GM23338 (cell line): ENCODE measurements at regions not wholly inside any gene's neighbourhood (a gene's known extent, or its start where the extent isn't known, plus 50 kb on each side); places are given as distances from the start of the nearest gene placed in this dataset.

Experiments
- ATAC-seq: fragments of 200-7000 bp; cut with Tn5 transposase; 3 replicates; pipeline ENCODE4 v1.9.1; 2020
- DNase-seq: peaks from one replicate; pipeline ENCODE4 v3.0.0-alpha.2; 2015; ENCODE audit warnings: low spot score
- H2AFZ ChIP-seq: fragments of 200-600 bp; sonication (generic); 2 replicates; pipeline ENCODE4 v1.8.0; 2016; ENCODE audit warnings: antibody characterized with exemption, mild to moderate bottlenecking, moderate library complexity
- H3F3A ChIP-seq: fragments of 200-600 bp; sonication (generic); replicated peaks from 2 replicates; pipeline ENCODE4 v1.8.0; 2017; ENCODE audit warnings: antibody characterized with exemption, mixed run types, low read depth
- H3K27ac ChIP-seq: fragments of 200-600 bp; sonication (generic); 2 replicates; pipeline ENCODE4 v1.6.1; 2016; ENCODE audit warnings: low read depth
- H3K27me3 ChIP-seq: fragments of 200-600 bp; sonication (generic); 2 replicates; pipeline ENCODE4 v1.8.0; 2016; ENCODE audit warnings: mild to moderate bottlenecking, mixed run types, moderate library complexity; ENCODE audit not compliant: insufficient read depth
- H3K36me3 ChIP-seq: fragments of 200-600 bp; sonication (generic); 2 replicates; pipeline ENCODE4 v1.8.0; 2016; ENCODE audit warnings: mild to moderate bottlenecking; ENCODE audit not compliant: insufficient read depth
- H3K4me1 ChIP-seq: fragments of 200-600 bp; sonication (generic); 2 replicates; pipeline ENCODE4 v1.8.0; 2016; ENCODE audit warnings: mild to moderate bottlenecking, moderate library complexity; ENCODE audit not compliant: insufficient read depth
- H3K4me2 ChIP-seq: fragments of 200-600 bp; sonication (generic); 2 replicates; pipeline ENCODE4 v1.7.1; 2017; ENCODE audit warnings: mixed run types
- H3K4me3 ChIP-seq: fragments of 200-600 bp; sonication (generic); 2 replicates; pipeline ENCODE4 v1.6.1; 2016; ENCODE audit warnings: mixed run types
- H3K79me2 ChIP-seq: fragments of 200-600 bp; sonication (generic); replicated peaks from 2 replicates; pipeline ENCODE4 v1.8.0; 2017; ENCODE audit warnings: mild to moderate bottlenecking; ENCODE audit not compliant: insufficient read depth
- H3K9me2 ChIP-seq: fragments of 200-600 bp; sonication (generic); 2 replicates; pipeline ENCODE4 v1.8.0; 2017; ENCODE audit not compliant: insufficient read depth
- H4K20me1 ChIP-seq: fragments of 200-600 bp; sonication (generic); replicated peaks from 2 replicates; pipeline ENCODE4 v1.8.0; 2017; ENCODE audit warnings: mild to moderate bottlenecking; ENCODE audit not compliant: insufficient read depth
- H3K27ac Mint-ChIP-seq: 2 replicates; pipeline ENCODE4 v1.8.0; 2020; ENCODE audit warnings: inconsistent platforms, mild to moderate bottlenecking, moderate library complexity, mixed read lengths
- H3K27me3 Mint-ChIP-seq: 3 replicates; pipeline ENCODE4 v1.8.0; 2022; ENCODE audit warnings: low read depth, mild to moderate bottlenecking, moderate library complexity, mixed read lengths, inconsistent platforms; ENCODE audit not compliant: insufficient read depth, poor library complexity
- H3K36me3 Mint-ChIP-seq: 3 replicates; pipeline ENCODE4 v1.8.0; 2021; ENCODE audit warnings: low read depth, mild to moderate bottlenecking, inconsistent platforms, moderate library complexity, mixed read lengths
- H3K4me1 Mint-ChIP-seq: 3 replicates; pipeline ENCODE4 v1.8.0; 2020; ENCODE audit warnings: mild to moderate bottlenecking, inconsistent platforms, mixed read lengths
- H3K4me3 Mint-ChIP-seq: 3 replicates; pipeline ENCODE4 v1.8.0; 2021; ENCODE audit warnings: moderate library complexity, mild to moderate bottlenecking, inconsistent platforms, mixed read lengths
- H3K9me3 Mint-ChIP-seq: 3 replicates; pipeline ENCODE4 v1.8.0; 2020; ENCODE audit warnings: moderate library complexity, mild to moderate bottlenecking, inconsistent platforms, mixed read lengths
- CREB1 ChIP-seq: fragments of 250-450 bp; sonication (Bioruptor Pico); IDR thresholded peaks from 2 replicates; pipeline ENCODE4 v1.5.0; 2020; ENCODE audit warnings: low read depth, mild to moderate bottlenecking, moderate library complexity
- EZH2 ChIP-seq: fragments of 200-600 bp; sonication (generic); IDR thresholded peaks from one replicate; pipeline ENCODE4 v1.8.0; 2017; ENCODE audit warnings: antibody characterized with exemption, mild to moderate bottlenecking, low read depth; ENCODE audit not compliant: unreplicated experiment
- EZH2phosphoT487 ChIP-seq: fragments of 200-600 bp; sonication (generic); IDR thresholded peaks from one replicate; pipeline ENCODE4 v1.8.1; 2018; ENCODE audit warnings: antibody characterized with exemption; ENCODE audit not compliant: unreplicated experiment
- JUNB ChIP-seq: IDR thresholded peaks from one replicate; pipeline ENCODE4 v1.6.1; 2016; ENCODE audit warnings: antibody characterized with exemption; ENCODE audit not compliant: unreplicated experiment
- POLR2AphosphoS5 ChIP-seq: IDR thresholded peaks from 2 replicates; pipeline ENCODE4 v1.6.1; 2016; ENCODE audit warnings: antibody characterized with exemption, low read depth
- STAT1 ChIP-seq: IDR thresholded peaks from one replicate; pipeline ENCODE4 v1.6.1; 2016; ENCODE audit warnings: antibody characterized with exemption; ENCODE audit not compliant: unreplicated experiment
- TF ChIP-seq, protein P1 (sequence below), 2 experiments: fragments of 200-600 bp in 1 of 2; sonication (generic) in 1 of 2; conservative IDR thresholded peaks; 2 replicates each; pipeline versions ENCODE4 v1.5.1 to v1.6.1; 2016 to 2017; ENCODE audit warnings: antibody characterized with exemption in 2 of 2, low read depth in 2 of 2, mild to moderate bottlenecking in 2 of 2, moderate library complexity in 1 of 2
- TF ChIP-seq, protein P2 (sequence below): fragments of 250-450 bp; sonication (Bioruptor Pico); IDR thresholded peaks from 2 replicates; pipeline ENCODE4 v1.5.0; 2020; ENCODE audit warnings: mild to moderate bottlenecking, moderate library complexity

DNA sequence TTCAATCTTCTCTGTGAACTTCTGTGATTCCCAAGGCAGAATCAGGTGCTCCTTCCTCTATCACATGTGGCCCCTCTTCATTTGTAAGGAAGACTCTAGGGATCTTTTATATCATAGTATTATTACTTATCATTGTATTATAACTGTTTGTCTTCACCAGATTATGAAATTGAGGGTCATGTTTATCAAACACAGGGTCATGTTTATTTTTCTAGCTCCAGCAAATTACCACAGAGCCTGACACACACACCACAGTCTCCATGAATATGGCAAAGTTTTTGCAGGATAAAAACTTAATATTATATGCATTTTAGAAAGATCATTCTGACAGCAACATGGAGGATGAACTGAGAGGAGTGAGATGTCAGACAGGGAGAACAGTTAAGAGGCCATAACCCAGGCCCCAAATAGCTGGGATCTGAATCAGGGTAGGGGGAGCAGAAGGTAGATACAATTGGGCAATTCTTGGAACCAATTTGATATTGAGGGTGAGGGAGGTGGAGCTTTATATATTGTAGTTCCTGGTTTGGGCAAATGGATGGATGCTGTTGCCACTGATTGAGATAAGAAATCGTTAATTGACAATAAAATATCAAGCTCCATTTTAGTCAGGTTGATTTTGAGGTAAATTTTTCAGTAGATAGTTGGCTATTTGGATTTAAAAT, 130.7 kb downstream of the DHRS2 start:
- Histone ChIP-seq H3K27ac (no peak overlapping the region), H3K4me3 (no peak overlapping the region), H2AFZ (no peak overlapping the region), H3K9me2 (peaks cover 14% of the 10 kb centered on the region; the same call in 1 of the 2 replicates), H3F3A (no peaks in the 10 kb centered on the region), H3K79me2 (no peaks in the 10 kb centered on the region), H3K4me2 (no peak overlapping the region), H3K4me1 (no peaks in the 10 kb centered on the region), H3K27me3 (no peaks in the 10 kb centered on the region), H3K36me3 (no peaks in the 10 kb centered on the region), H4K20me1 (no peaks in the 10 kb centered on the region)
- ATAC-seq (no peak), DNase-seq (no peak)
- Mint-ChIP-seq H3K27me3 (no peaks in the 10 kb centered on the region), H3K4me1 (no peaks in the 10 kb centered on the region), H3K4me3 (no peak overlapping the region), H3K27ac (no peak overlapping the region), H3K36me3 (no peaks in the 10 kb centered on the region), H3K9me3 (no peaks in the 10 kb centered on the region)
- TF ChIP-seq, protein P1, sequence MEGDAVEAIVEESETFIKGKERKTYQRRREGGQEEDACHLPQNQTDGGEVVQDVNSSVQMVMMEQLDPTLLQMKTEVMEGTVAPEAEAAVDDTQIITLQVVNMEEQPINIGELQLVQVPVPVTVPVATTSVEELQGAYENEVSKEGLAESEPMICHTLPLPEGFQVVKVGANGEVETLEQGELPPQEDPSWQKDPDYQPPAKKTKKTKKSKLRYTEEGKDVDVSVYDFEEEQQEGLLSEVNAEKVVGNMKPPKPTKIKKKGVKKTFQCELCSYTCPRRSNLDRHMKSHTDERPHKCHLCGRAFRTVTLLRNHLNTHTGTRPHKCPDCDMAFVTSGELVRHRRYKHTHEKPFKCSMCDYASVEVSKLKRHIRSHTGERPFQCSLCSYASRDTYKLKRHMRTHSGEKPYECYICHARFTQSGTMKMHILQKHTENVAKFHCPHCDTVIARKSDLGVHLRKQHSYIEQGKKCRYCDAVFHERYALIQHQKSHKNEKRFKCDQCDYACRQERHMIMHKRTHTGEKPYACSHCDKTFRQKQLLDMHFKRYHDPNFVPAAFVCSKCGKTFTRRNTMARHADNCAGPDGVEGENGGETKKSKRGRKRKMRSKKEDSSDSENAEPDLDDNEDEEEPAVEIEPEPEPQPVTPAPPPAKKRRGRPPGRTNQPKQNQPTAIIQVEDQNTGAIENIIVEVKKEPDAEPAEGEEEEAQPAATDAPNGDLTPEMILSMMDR (conservative IDR thresholded peaks at IDR 0.05; ENCODE audit: low read depth in 2 of 2), result no peak
- TF ChIP-seq JUNB (no peak), EZH2 (no peak), STAT1 (no peak), CREB1 (CRISPR knock-in tag) (no peak), POLR2AphosphoS5 (no peak), EZH2phosphoT487 (no peak)
- TF ChIP-seq, protein P2, sequence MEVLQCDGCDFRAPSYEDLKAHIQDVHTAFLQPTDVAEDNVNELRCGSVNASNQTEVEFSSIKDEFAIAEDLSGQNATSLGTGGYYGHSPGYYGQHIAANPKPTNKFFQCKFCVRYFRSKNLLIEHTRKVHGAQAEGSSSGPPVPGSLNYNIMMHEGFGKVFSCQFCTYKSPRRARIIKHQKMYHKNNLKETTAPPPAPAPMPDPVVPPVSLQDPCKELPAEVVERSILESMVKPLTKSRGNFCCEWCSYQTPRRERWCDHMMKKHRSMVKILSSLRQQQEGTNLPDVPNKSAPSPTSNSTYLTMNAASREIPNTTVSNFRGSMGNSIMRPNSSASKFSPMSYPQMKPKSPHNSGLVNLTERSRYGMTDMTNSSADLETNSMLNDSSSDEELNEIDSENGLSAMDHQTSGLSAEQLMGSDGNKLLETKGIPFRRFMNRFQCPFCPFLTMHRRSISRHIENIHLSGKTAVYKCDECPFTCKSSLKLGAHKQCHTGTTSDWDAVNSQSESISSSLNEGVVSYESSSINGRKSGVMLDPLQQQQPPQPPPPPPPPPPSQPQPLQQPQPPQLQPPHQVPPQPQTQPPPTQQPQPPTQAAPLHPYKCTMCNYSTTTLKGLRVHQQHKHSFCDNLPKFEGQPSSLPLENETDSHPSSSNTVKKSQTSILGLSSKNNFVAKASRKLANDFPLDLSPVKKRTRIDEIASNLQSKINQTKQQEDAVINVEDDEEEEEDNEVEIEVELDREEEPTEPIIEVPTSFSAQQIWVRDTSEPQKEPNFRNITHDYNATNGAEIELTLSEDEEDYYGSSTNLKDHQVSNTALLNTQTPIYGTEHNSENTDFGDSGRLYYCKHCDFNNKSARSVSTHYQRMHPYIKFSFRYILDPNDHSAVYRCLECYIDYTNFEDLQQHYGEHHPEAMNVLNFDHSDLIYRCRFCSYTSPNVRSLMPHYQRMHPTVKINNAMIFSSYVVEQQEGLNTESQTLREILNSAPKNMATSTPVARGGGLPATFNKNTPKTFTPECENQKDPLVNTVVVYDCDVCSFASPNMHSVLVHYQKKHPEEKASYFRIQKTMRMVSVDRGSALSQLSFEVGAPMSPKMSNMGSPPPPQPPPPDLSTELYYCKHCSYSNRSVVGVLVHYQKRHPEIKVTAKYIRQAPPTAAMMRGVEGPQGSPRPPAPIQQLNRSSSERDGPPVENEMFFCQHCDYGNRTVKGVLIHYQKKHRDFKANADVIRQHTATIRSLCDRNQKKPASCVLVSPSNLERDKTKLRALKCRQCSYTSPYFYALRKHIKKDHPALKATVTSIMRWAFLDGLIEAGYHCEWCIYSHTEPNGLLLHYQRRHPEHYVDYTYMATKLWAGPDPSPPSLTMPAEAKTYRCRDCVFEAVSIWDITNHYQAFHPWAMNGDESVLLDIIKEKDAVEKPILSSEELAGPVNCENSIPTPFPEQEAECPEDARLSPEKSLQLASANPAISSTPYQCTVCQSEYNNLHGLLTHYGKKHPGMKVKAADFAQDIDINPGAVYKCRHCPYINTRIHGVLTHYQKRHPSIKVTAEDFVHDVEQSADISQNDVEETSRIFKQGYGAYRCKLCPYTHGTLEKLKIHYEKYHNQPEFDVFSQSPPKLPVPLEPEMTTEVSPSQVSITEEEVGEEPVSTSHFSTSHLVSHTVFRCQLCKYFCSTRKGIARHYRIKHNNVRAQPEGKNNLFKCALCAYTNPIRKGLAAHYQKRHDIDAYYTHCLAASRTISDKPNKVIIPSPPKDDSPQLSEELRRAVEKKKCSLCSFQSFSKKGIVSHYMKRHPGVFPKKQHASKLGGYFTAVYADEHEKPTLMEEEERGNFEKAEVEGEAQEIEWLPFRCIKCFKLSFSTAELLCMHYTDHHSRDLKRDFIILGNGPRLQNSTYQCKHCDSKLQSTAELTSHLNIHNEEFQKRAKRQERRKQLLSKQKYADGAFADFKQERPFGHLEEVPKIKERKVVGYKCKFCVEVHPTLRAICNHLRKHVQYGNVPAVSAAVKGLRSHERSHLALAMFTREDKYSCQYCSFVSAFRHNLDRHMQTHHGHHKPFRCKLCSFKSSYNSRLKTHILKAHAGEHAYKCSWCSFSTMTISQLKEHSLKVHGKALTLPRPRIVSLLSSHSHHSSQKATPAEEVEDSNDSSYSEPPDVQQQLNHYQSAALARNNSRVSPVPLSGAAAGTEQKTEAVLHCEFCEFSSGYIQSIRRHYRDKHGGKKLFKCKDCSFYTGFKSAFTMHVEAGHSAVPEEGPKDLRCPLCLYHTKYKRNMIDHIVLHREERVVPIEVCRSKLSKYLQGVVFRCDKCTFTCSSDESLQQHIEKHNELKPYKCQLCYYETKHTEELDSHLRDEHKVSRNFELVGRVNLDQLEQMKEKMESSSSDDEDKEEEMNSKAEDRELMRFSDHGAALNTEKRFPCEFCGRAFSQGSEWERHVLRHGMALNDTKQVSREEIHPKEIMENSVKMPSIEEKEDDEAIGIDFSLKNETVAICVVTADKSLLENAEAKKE (CRISPR knock-in tag), result no peak
